Neural cell (in vitro differentiated cells): ENCODE measurements at regions not wholly inside any gene's neighbourhood (a gene's known extent, or its start where the extent isn't known, plus 50 kb on each side); places are given as distances from the start of the nearest gene placed in this dataset.

Experiments used
- H2AFZ ChIP-seq: fragments of 200-600, 300-800 bp; sonication (generic), shearing (Covaris generic); 2 replicates; pipeline ENCODE4 v1.6.0; 2014; ENCODE audit warnings: low read depth, mild to moderate bottlenecking, antibody characterized with exemption, low read length, moderate library complexity
- H3F3A ChIP-seq: fragments of 200-600 bp; shearing (Covaris generic); 2 replicates; pipeline ENCODE4 v1.6.1; 2016; ENCODE audit warnings: mild to moderate bottlenecking, moderate library complexity, mixed read lengths, antibody characterized with exemption, low read length; ENCODE audit not compliant: insufficient read depth, poor library complexity, severe bottlenecking
- H3K27ac ChIP-seq: fragments of 200-600, 300-800 bp; sonication (generic), shearing (Covaris generic); 2 replicates; pipeline ENCODE4 v1.5.1; 2014; ENCODE audit warnings: mild to moderate bottlenecking, low read length, moderate library complexity
- H3K27me3 ChIP-seq: fragments of 300-800, 200-600 bp; sonication (generic), shearing (Covaris generic); 2 replicates; pipeline ENCODE4 v1.6.0; 2014; ENCODE audit warnings: mild to moderate bottlenecking, low read depth, low read length, moderate library complexity; ENCODE audit not compliant: insufficient read depth
- H3K36me3 ChIP-seq: fragments of 300-800, 200-600 bp; sonication (generic), shearing (Covaris generic); 2 replicates; pipeline ENCODE4 v1.5.1; 2014; ENCODE audit warnings: mild to moderate bottlenecking, antibody characterized with exemption, low read length, moderate library complexity; ENCODE audit not compliant: insufficient read depth
- H3K4me2 ChIP-seq: fragments of 300-800, 200-600 bp; sonication (generic), shearing (Covaris generic); 2 replicates; pipeline ENCODE4 v1.6.0; 2014; ENCODE audit warnings: mild to moderate bottlenecking, low read length
- H3K4me3 ChIP-seq: fragments of 300-800, 200-600 bp; sonication (generic), shearing (Covaris generic); 2 replicates; pipeline ENCODE4 v1.5.1; 2014; ENCODE audit warnings: mild to moderate bottlenecking, low read length, moderate library complexity
- H3K79me2 ChIP-seq: fragments of 200-600 bp; shearing (Covaris generic); replicated peaks from 2 replicates; pipeline ENCODE4 v1.6.0; 2014; ENCODE audit warnings: mild to moderate bottlenecking, low read length, moderate library complexity; ENCODE audit not compliant: insufficient read depth
- H3K9ac ChIP-seq: fragments of 300-800, 200-600 bp; sonication (generic), shearing (Covaris generic); 2 replicates; pipeline ENCODE4 v1.6.1; 2016; ENCODE audit warnings: mild to moderate bottlenecking, low read length, mixed read lengths
- H3K9me2 ChIP-seq: fragments of 200-600 bp; shearing (Covaris generic); 2 replicates; pipeline ENCODE4 v1.6.1; 2016; ENCODE audit warnings: mild to moderate bottlenecking, low read length, mixed read lengths; ENCODE audit not compliant: insufficient read depth
- H3K9me3 ChIP-seq: fragments of 200-600, 300-800 bp; sonication (generic), shearing (Covaris generic); 2 replicates; pipeline ENCODE4 v1.6.1; 2016; ENCODE audit warnings: mild to moderate bottlenecking, mixed run types, low read length, moderate library complexity, mixed read lengths
- H4K20me1 ChIP-seq: fragments of 200-600 bp; shearing (Covaris generic); 2 replicates; pipeline ENCODE4 v1.6.1; 2016; ENCODE audit warnings: mild to moderate bottlenecking, mixed run types; ENCODE audit not compliant: insufficient read depth
- CTCF ChIP-seq: fragments of 450-650 bp; IDR thresholded peaks from 2 replicates; pipeline ENCODE4 v1.5.1; 2014; ENCODE audit warnings: antibody characterized with exemption, mild to moderate bottlenecking, moderate library complexity; ENCODE audit not compliant: poor library complexity, severe bottlenecking
- EP300 ChIP-seq: fragments of 450-650 bp; conservative IDR thresholded peaks from 2 replicates; pipeline ENCODE4 v1.6.1; 2014; ENCODE audit warnings: antibody characterized with exemption, mild to moderate bottlenecking, moderate library complexity; ENCODE audit not compliant: poor library complexity, severe bottlenecking
- EZH2 ChIP-seq: fragments of 200-600, 300-800 bp; shearing (Covaris generic), sonication (generic); IDR thresholded peaks from 2 replicates; pipeline ENCODE4 v1.6.1; 2014; ENCODE audit warnings: antibody characterized with exemption, low read length, borderline replicate concordance, mild to moderate bottlenecking; ENCODE audit not compliant: insufficient read depth, poor library complexity, severe bottlenecking
- MXI1 ChIP-seq: fragments of 450-650 bp; conservative IDR thresholded peaks from 2 replicates; pipeline ENCODE4 v1.6.1; 2014; ENCODE audit warnings: antibody characterized with exemption, mild to moderate bottlenecking; ENCODE audit not compliant: poor library complexity, severe bottlenecking
- POLR2AphosphoS5 ChIP-seq: IDR thresholded peaks from 2 replicates; pipeline ENCODE4 v1.6.1; 2012
- RAD21 ChIP-seq: fragments of 450-650 bp; conservative IDR thresholded peaks from 2 replicates; pipeline ENCODE4 v1.6.1; 2014; ENCODE audit warnings: antibody characterized with exemption, mild to moderate bottlenecking, moderate library complexity
- SMC3 ChIP-seq: fragments of 450-650 bp; conservative IDR thresholded peaks from 2 replicates; pipeline ENCODE4 v1.6.1; 2014; ENCODE audit warnings: antibody characterized with exemption, mild to moderate bottlenecking, moderate library complexity; ENCODE audit not compliant: poor library complexity
- TAF1 ChIP-seq: IDR thresholded peaks from 2 replicates; pipeline ENCODE4 v1.6.1; 2012; ENCODE audit warnings: low read depth
- TF ChIP-seq, protein P1 (sequence below): IDR thresholded peaks from 2 replicates; pipeline ENCODE4 v1.6.1; 2012; ENCODE audit warnings: borderline replicate concordance

DNA sequence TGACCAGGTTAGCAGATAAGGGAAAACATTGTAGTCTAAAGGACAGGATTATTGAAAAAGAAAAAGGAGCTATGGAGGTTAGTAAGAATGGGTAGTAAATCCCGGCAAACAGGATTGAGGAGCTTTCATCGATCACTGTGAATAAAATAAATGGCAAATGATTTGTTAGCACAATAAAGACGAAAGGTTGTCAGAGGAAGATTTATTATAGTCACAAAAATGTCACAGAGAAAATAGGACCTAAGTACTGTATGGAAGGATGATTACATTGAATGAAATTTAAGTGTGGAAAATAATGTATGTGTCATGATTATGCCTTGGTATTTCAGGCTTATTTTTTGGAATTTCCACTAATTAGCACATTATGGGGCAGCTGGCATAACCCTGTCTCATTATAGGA, 519.2 kb upstream of the SLITRK6 start:
- no peaks in the 10 kb centered on the region for H3F3A ChIP-seq
- H3K4me2 ChIP-seq = no peak overlapping the region
- H3K27ac ChIP-seq = no peak overlapping the region
- TF ChIP-seq CTCF (no peak), EZH2 (no peak), EP300 (no peak), MXI1 (no peak), TAF1 (no peak), SMC3 (no peak), RAD21 (no peak), POLR2AphosphoS5 (no peak)
- TF ChIP-seq, protein P1, sequence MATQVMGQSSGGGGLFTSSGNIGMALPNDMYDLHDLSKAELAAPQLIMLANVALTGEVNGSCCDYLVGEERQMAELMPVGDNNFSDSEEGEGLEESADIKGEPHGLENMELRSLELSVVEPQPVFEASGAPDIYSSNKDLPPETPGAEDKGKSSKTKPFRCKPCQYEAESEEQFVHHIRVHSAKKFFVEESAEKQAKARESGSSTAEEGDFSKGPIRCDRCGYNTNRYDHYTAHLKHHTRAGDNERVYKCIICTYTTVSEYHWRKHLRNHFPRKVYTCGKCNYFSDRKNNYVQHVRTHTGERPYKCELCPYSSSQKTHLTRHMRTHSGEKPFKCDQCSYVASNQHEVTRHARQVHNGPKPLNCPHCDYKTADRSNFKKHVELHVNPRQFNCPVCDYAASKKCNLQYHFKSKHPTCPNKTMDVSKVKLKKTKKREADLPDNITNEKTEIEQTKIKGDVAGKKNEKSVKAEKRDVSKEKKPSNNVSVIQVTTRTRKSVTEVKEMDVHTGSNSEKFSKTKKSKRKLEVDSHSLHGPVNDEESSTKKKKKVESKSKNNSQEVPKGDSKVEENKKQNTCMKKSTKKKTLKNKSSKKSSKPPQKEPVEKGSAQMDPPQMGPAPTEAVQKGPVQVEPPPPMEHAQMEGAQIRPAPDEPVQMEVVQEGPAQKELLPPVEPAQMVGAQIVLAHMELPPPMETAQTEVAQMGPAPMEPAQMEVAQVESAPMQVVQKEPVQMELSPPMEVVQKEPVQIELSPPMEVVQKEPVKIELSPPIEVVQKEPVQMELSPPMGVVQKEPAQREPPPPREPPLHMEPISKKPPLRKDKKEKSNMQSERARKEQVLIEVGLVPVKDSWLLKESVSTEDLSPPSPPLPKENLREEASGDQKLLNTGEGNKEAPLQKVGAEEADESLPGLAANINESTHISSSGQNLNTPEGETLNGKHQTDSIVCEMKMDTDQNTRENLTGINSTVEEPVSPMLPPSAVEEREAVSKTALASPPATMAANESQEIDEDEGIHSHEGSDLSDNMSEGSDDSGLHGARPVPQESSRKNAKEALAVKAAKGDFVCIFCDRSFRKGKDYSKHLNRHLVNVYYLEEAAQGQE = no peak
- H3K9me2 ChIP-seq = no peaks in the 10 kb centered on the region
- no peaks in the 10 kb centered on the region for H3K9me3 ChIP-seq
- no peaks in the 10 kb centered on the region for H4K20me1 ChIP-seq
- no peaks in the 10 kb centered on the region for H3K27me3 ChIP-seq
- H3K36me3 ChIP-seq = no peaks in the 10 kb centered on the region
- no peak overlapping the region for H3K4me3 ChIP-seq
- no peak overlapping the region for H3K9ac ChIP-seq
- H2AFZ ChIP-seq = no peak overlapping the region
- H3K79me2 ChIP-seq = no peaks in the 10 kb centered on the region

GRCh38 chr13:86324191-86324590, 525.0 kb upstream of the SLITRK6 start:
- Histone ChIP-seq H3F3A (no peaks in the 10 kb centered on the region), H3K9me2 (no peaks in the 10 kb centered on the region), H3K27me3 (no peaks in the 10 kb centered on the region), H4K20me1 (no peaks in the 10 kb centered on the region), H3K36me3 (no peaks in the 10 kb centered on the region), H2AFZ (no peak overlapping the region), H3K9me3 (no peaks in the 10 kb centered on the region), H3K79me2 (no peaks in the 10 kb centered on the region), H3K4me2 (no peak overlapping the region), H3K4me3 (no peak overlapping the region), H3K9ac (no peak overlapping the region), H3K27ac (no peak overlapping the region)
- TF ChIP-seq CTCF (no peak), EZH2 (no peak)
